Limb (tissue), 2 donors: ENCODE measurements at regions not wholly inside any gene's neighbourhood (a gene's known extent, or its start where the extent isn't known, plus 50 kb on each side); places are given as distances from the start of the nearest gene placed in this dataset.

Experiments used
- DNase-seq, 2 donors: peaks; one replicate each; pipeline ENCODE4 v3.0.0-alpha.2; 2016; ENCODE audit errors: extremely low spot score in 2 of 2

GRCh38 chr5:2049876-2050275 lies 167.2 kb upstream of the IRX4 start:
- no peak for DNase-seq

GRCh38 chr5:2048664-2049063 lies 165.9 kb upstream of the IRX4 start:
- DNase-seq: no peak

DNA sequence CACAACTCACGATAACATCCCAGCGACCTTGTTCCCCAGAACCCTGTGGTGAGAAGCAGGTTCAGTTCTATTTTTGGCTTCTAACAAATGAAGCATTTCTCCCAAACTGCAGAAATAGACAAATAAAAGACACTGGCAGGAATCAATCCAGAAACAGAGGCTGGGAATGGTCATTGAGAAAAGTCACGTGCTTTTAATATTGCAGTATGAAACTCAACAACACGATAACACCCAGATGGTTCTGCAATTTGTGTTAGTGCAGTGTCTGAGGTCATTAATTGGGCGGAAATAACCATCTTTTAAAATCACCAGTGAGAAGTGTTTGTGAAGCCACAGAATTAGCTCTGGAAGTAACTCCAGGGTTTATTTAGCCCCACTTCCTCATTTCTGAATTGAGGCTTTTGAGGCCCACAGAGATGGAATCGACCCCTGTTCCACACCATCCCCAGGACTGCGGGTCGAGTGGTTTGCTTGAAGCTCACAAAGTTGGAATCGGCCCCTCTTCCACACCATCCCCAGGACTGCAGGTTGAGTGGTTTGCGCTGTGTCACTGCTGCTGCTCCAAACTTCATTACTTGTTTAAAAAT lies 164.7 kb upstream of the IRX4 start:
- DNase-seq: no peak

- DNase-seq: no peak
These were observed 161.3 kb upstream of the IRX4 start for GRCh38 chr5:2044041-2044440.

GRCh38 chr5:2039180-2039531 lies 156.4 kb upstream of the IRX4 start:
- DNase-seq: no peak

DNA sequence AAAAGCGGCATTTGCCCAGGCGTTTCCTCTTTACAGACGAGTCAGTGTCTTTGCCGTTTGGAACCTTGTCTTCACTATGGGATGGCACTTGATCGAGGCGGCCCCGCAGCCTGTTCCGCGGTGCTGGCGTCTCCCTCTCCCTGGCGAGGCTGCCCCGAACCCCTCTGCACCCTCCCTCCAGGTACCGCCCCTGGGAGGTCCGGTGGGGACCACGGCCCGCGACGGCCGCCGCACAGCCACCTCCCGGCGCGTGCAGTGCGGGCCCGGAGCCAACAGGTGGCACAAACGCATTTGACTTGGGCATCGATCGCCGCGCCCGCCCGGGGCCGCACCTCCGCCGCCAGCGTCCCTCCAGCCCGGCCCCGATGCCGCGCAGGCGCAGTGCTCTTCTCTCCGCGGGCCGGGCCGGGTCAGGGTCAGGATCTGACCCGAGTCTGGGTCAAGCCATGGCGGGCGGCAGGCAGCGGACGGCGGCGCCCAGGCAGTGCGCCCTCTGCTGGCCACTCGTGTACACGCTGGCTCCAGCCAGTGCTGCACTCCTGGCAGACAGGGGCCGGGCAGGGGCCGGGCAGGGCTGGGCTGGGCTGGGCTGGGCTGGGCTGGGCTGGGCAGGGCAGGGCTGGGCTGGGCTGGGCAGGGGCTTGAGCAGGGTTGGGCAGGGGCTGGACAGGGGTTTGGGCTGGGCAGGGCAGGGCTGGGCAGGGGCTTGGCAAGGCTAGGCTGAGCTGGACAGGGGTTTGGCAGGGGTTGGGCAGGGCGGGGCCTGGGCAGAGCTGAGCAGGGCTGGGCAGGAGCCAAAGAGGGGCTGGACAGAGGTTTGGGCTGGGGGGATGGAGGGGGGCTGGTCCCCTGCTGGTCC lies 155.8 kb upstream of the IRX4 start:
- peak; percentile 55 to 80 for DNase-seq

- no peak for DNase-seq
These were observed 154.2 kb upstream of the IRX4 start for GRCh38 chr5:2036885-2037284.

DNA sequence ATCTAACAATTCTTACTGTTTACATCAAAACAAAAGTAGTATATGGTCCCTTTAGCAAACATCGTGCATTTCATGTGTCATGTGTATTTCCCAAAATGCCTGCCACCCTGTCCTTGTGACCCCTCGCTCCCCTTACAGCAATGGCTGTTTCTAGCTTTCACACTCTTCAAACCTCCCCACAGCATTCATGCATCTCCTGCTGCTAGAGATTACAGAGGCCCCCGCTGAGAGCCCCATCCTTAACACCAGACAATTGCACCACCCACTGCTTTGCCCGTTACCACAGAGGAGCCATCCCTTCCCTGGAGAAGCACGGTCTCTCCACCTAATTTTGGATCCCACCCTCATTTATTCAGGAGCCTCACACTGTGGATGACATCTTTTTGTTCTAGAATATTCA lies 149.7 kb upstream of the IRX4 start:
- no peak for DNase-seq

DNA sequence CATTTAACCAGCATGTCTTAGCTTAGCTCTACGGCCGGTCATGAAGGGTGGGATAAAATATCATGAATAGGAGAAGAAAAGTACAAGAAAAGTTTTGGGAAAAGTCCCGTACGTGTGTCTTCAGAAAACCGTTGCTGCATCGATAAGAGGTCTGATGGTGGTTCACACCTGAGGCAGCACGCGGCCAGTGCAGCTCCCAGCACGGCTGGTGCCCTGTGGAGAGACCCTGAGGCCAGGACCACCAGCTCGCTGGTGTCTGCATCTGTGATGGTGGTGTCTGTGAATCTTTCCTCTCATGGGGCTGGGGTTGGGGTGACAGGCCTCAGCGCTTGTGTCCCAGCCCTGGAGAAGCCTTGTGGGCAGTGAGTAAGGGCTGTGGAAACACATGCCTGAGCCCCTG lies 148.9 kb upstream of the IRX4 start:
- DNase-seq: no peak

GRCh38 chr5:2030131-2030530 lies 147.4 kb upstream of the IRX4 start:
- no peak for DNase-seq

DNA sequence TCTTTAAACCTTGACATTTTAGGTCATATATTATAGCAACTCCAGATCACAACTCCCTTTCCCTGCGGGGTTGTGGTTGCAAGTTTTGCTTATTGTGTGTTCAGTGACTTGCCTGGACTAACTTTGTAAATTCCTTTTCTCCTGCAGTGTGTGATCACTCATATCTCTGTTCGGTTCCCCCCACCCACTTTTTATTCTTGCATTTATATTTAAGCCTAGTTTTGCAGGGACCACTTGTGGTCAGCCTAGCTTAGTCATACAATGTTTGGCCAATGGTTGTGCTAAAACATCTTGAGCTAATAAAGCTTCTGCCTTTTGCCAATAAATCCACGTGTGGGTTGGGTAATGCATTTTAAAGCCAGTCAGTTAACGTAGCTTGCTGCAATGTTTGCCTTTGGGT lies 146.5 kb upstream of the IRX4 start:
- no peak for DNase-seq

GRCh38 chr5:2027790-2028189 lies 145.1 kb upstream of the IRX4 start:
- DNase-seq: no peak

DNA sequence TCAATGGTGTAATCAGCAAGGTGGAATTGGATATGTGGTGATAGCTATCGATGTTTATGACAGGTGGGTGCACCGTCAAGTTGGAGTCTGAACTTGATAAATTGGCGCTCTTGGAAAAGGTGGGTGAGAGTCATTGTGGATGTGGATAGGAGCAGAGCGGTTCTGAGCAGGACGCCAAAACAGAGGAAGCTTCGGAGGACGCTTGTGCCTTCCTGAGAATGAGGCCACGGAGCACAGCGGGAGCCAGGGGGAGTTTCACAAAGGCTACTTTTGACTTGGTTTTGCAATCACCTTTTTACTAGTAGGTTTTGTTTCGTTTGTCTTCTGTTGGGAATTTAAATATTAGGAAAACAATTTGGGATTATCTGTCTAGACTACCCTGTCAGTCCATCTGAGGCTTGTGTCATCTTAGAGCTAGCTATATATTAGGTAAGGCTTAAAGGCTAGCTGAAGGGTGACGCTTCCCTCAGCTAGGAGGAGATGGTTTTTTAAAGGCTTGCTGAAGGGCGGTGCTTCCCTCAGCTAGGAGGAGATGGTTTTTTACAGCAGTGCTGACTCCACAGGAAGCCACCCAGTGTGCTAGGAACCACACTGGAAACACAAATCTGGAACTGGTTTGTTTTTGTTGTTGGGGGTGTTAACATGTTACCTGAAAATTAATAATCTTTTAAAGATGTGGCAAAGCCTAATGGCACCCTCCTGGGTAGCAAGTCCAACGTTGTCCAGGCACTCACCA lies 142.4 kb upstream of the IRX4 start:
- DNase-seq: no peak

- DNase-seq: no peak
These were observed 140.5 kb upstream of the IRX4 start for GRCh38 chr5:2023196-2023595.

DNA sequence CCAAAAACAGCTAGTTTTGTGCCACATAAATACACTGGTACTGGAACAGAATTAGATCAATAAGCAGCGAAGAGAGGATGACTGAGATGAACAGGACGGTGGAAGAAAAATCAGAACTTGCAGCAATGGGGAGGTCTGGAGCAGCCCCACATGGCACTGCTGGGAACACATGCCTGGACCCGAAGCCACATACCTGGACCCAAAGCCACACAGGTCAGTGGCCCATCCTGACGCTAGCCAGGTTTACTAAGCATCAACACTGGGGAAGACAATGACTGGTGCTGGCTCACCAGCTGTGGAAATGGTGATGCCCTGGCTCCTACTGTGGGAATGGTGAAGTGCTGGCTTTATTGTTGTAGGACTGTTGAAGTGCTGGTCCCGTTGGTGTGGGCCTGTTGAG lies 139.7 kb upstream of the IRX4 start:
- no peak for DNase-seq

DNA sequence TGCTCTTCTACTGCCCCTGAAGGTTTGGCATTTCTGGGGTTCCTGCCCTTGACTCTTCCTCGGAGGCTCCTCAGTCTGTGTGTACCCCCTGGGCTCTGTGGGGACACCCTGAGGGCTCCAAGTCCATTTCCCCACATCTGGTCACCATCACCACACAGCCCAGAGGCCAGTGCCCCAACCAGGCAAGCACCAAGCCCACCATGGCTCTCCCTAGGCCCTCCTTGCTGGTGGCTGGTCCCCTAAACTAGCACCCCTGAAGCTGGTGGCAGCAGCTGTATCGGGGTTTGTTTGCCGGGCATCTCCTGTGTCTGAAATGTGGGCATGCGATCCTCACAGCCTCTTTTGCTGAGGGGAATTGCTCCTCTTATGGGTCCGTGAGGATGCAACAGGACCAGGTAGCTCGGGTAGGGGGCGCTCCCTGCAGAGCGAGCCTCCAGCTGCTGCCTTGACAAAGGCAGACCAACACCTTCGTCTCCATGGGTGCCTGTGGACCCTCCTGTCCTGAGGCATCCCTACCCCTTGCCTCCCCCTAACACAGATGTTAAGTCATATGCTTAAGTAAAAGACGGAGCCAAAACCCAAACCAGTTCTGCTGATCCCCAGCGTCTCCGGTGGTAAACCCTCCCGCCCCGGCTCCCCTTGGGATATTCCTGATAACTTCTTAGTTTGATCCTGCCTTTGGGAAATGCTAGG lies 138.9 kb upstream of the IRX4 start:
- no peak for DNase-seq

DNA sequence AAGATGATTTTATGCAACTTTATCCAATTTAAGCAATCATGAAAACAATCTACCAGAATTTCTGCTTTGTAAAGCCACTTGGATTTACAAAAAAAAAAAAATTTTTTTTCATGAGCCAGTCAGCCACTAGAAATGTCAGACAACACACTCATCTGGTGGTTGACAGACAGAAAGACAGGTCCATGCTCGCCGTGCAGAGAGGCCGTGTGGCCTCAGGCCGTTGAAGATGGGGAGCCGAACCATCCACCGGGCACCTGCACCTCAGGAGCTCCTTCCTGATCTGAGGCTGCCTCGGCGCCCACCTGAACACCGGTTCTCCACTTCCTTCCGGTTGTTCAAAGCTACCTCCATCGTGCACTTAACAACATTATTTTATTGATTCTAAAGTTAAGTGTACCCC lies 138.0 kb upstream of the IRX4 start:
- no peak for DNase-seq

GRCh38 chr5:2019716-2020115 lies 137.0 kb upstream of the IRX4 start:
- DNase-seq: no peak

- DNase-seq: no peak
These were observed 135.6 kb upstream of the IRX4 start for GRCh38 chr5:2018390-2018724.

DNA sequence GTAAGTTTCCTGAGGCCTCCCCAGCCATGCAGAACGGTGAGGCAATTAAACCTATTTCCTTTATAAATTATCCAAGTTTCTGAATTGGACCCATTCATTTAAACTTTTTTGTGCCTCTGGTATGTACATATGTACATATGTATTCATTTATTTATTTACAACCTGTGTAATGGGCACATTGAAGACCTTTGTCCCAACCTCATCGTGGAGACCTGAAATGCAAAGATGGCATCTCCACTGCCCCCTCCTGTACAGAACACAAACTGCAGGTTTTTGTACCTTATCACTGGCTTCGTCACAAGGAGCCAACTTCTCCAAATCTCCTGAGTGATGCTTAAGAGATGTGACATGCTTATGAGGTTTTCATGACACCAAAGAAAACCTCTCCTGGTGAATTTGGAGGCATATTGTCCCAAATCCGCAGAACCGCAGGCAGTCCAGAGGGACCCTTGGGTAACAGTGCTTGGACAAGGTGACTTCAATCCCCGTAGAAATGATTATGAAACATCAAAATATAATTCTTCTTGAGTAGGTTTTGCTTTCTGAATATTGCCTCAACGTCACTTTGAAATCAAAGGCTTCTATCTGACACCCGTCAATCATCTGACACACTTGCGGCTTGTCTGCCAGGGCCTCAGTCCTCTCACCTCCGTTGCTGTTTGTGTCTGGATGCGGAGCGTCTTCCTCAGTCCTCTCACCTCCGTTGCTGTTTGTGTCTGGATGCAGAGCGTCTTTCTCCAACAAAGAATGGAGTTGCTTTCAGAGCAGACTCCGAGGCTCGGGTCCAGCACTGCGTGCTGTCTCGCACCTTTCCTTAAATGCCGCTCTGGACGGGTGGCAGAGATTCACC lies 135.0 kb upstream of the IRX4 start:
- no peak for DNase-seq

- no peak for DNase-seq
These were observed 133.2 kb upstream of the IRX4 start for GRCh38 chr5:2015961-2016360.
